Erythroblast (primary cell): ENCODE measurements at regions not wholly inside any gene's neighbourhood (a gene's known extent, or its start where the extent isn't known, plus 50 kb on each side); places are given as distances from the start of the nearest gene placed in this dataset.

Source experiments
- GATA1 ChIP-seq: IDR thresholded peaks from 2 replicates; pipeline ENCODE4 v1.6.1; 2011; ENCODE audit warnings: low read depth, mild to moderate bottlenecking, control low read depth, low read length, moderate library complexity
- POLR2A ChIP-seq: IDR thresholded peaks from 2 replicates; pipeline ENCODE4 v1.6.1; 2011; ENCODE audit warnings: mild to moderate bottlenecking, low read length

- TF ChIP-seq POLR2A: no peak
- TF ChIP-seq GATA1: no peak
These were observed 88.2 kb upstream of the EPB41L3 start for GRCh38 chr18:5632041-5632440.
